Esophagus squamous epithelium (tissue), 5 donors: ENCODE measurements at regions not wholly inside any gene's neighbourhood (a gene's known extent, or its start where the extent isn't known, plus 50 kb on each side); places are given as distances from the start of the nearest gene placed in this dataset.

Source experiments
- DNase-seq: peaks from one replicate; lab custom pipeline; 2025; lab: John Stamatoyannopoulos, UW
- H3K27ac ChIP-seq, 4 donors: fragments of 200-600 bp; sonication (generic); one replicate each; pipeline ENCODE4 v1.5.1; 2016 to 2019; ENCODE audit warnings: mild to moderate bottlenecking in 1 of 4
- H3K27me3 ChIP-seq, 4 donors: fragments of 200-600 bp; sonication (generic); 1 replicate in 3 of 4; 2 replicates in 1 of 4; pipeline versions ENCODE4 v1.5.1 to v1.6.0; 2017 to 2021; ENCODE audit warnings: antibody characterized with exemption in 1 of 4
- H3K36me3 ChIP-seq, 3 donors: fragments of 200-600 bp; sonication (generic); one replicate each; pipeline ENCODE4 v1.5.1; 2016 to 2019
- H3K4me1 ChIP-seq, 3 donors: fragments of 200-600 bp; sonication (generic); one replicate each; pipeline ENCODE4 v1.5.1; 2017 to 2019
- H3K4me3 ChIP-seq, 4 donors: fragments of 200-600 bp; sonication (generic); 1 replicate in 3 of 4; 2 replicates in 1 of 4; pipeline ENCODE4 v1.5.1; 2016 to 2019; ENCODE audit warnings: mild to moderate bottlenecking in 2 of 4, moderate library complexity in 1 of 4
- H3K9me3 ChIP-seq, 3 donors: fragments of 200-600 bp; sonication (generic); one replicate each; pipeline ENCODE4 v1.5.1; 2016 to 2019
- POLR2A ChIP-seq, 4 donors: fragments of 450-650 bp; IDR thresholded peaks; one replicate each; pipeline ENCODE4 v1.6.1; 2017; ENCODE audit warnings: antibody characterized with exemption in 4 of 4, mild to moderate bottlenecking in 4 of 4, moderate library complexity in 3 of 4
- WGBS, 2 donors: methylation state at CpG; one replicate each; pipeline ENCODE4 v1.1.5; 2018; 5-methylcytosine and 5-hydroxymethylcytosine counted together
- intact Hi-C: fragments of 100-400 bp; cut with DNase I; formaldehyde crosslinking; loops from one replicate; pipeline ENCODE4 v1.15.0; 2022
- TF ChIP-seq, protein P1 (sequence below), 6 experiments: fragments of 450-650 bp in 4 of 6; fragments of 200-600 bp in 2 of 6; sonication (generic) in 2 of 6; IDR thresholded peaks; one replicate each; pipeline ENCODE4 v1.5.1; 2016 to 2019; ENCODE audit warnings: antibody characterized with exemption in 6 of 6, mild to moderate bottlenecking in 4 of 6, moderate library complexity in 4 of 6
- donor health status: DM: yes; HTN: yes; CAD: no.

DNA sequence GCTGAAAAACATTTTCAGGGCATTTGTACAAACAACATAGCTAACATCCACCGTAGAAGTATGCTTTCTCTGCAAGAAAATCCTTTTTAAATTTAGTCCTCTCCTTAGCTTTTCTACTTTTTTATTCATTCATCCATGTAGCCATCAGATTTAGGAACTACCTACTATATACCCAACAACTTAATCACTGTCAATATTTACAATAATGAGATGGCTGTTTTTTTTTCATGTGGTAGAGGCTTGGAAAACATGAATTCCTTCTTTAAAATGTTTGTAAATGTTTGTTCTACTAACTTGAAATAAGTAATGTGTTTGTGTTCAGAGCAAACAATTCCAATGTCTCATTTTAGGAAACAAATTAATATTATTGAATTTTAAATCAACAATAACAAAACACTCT is 78.2 kb upstream of the CAV2 start:
- 94 to 100% methylated on average over 1 of the region's 1 CpG for WGBS, 2 donors
- intact Hi-C loops, result no loop called here
- Histone ChIP-seq H3K4me3 (no peak overlapping the region), H3K27me3 (no peaks in the 10 kb centered on the region), H3K27ac (no peak overlapping the region), H3K4me1 (peaks cover 0 to 6% (median 0%) of the 10 kb centered on the region in 3 donors), H3K36me3 (no peaks in the 10 kb centered on the region), H3K9me3 (no peaks in the 10 kb centered on the region)
- TF ChIP-seq, protein P1, sequence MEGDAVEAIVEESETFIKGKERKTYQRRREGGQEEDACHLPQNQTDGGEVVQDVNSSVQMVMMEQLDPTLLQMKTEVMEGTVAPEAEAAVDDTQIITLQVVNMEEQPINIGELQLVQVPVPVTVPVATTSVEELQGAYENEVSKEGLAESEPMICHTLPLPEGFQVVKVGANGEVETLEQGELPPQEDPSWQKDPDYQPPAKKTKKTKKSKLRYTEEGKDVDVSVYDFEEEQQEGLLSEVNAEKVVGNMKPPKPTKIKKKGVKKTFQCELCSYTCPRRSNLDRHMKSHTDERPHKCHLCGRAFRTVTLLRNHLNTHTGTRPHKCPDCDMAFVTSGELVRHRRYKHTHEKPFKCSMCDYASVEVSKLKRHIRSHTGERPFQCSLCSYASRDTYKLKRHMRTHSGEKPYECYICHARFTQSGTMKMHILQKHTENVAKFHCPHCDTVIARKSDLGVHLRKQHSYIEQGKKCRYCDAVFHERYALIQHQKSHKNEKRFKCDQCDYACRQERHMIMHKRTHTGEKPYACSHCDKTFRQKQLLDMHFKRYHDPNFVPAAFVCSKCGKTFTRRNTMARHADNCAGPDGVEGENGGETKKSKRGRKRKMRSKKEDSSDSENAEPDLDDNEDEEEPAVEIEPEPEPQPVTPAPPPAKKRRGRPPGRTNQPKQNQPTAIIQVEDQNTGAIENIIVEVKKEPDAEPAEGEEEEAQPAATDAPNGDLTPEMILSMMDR (IDR thresholded peaks at IDR 0.05), result no peak
- TF ChIP-seq POLR2A (IDR thresholded peaks at IDR 0.05), result no peak
- no peak for DNase-seq

DNA sequence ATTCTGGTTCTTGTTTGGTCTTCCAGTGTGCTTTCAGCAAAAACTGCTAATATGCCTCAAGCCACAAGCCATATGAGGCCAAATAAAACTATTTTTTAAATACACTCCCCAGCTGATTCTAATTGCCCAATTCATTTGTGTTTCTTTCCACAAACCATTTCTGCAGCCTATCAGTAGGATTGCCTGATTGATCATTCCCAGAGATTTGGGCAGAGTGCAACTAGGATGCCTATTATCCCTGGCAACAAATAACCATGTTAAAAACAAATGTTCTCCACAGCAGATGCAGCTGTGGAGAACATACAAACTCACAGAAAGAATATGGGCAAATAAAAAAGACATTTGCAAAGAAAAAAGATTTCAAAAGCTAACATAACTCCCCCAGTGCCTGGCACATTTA is 76.9 kb upstream of the CAV2 start:
- H3K9me3 ChIP-seq, result no peaks in the 10 kb centered on the region
- H3K4me3 ChIP-seq, result no peak overlapping the region
- TF ChIP-seq, protein P1 (IDR thresholded peaks at IDR 0.05), result no peak
- TF ChIP-seq POLR2A (IDR thresholded peaks at IDR 0.05), result no peak
- H3K27ac ChIP-seq, result no peak overlapping the region
- intact Hi-C loops, result no loop called here
- no peaks in the 10 kb centered on the region for H3K36me3 ChIP-seq
- H3K27me3 ChIP-seq, result no peaks in the 10 kb centered on the region
- no peak for DNase-seq
- peaks cover 0 to 8% (median 0%) of the 10 kb centered on the region in 3 donors for H3K4me1 ChIP-seq

DNA sequence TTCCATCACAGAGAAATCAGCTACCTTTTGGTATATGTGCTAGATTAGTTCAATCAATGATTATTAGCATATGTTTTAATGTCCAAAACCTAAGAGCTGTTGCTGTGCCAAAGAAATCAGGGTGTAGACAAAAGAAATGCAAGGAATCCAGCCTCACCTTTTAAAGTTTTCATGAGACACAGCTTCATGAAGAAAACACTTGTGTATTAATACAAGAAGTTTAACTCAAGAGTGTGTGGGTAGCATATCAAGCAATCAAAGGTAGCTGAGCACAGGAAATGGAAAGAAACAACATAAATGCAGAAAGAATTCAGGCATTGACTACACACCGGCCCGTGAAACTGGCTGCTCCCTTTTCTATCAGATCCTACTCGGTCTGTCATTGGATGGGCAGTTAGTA is 76.0 kb upstream of the CAV2 start:
- peaks cover 0 to 5% (median 0%) of the 10 kb centered on the region in 3 donors for H3K4me1 ChIP-seq
- no peak overlapping the region for H3K4me3 ChIP-seq
- no peaks in the 10 kb centered on the region for H3K27me3 ChIP-seq
- intact Hi-C loops, result no loop called here
- H3K36me3 ChIP-seq, result no peaks in the 10 kb centered on the region
- H3K27ac ChIP-seq, result no peak overlapping the region
- TF ChIP-seq POLR2A (IDR thresholded peaks at IDR 0.05), result no peak
- TF ChIP-seq, protein P1 (IDR thresholded peaks at IDR 0.05), result no peak
- no peak for DNase-seq
- no peaks in the 10 kb centered on the region for H3K9me3 ChIP-seq
- WGBS, 2 donors, result 63 to 78% methylated on average over 3 of the region's 3 CpGs

DNA sequence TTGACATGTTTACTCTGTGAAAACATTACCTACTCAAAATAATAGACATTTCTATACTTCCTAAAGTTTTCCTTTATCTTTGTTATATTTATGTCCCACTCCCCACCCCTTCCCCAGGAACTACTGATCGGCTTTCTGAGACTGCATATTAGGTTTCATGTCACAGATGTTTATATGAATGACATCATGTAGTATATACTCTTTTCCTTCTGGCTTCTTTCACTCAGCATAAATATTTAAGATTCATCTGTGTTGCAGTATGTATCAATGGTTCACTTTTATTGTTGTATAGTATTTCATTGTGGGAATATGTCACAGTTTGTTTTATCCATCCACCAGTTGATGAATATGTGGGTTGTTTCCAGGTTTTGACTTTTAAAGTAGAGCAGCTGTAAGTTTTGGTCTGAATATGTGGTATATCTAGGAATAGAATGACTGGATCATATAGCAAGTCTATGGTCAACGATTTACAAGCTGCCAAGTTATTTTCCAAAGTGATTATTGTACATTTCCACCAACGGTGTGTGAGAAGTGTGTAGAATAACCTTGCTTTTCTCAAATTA is 73.8 kb upstream of the CAV2 start:
- H3K27ac ChIP-seq, result no peak overlapping the region
- DNase-seq, result no peak
- H3K4me3 ChIP-seq, result no peak overlapping the region
- H3K4me1 ChIP-seq, result peaks cover 0 to 5% (median 0%) of the 10 kb centered on the region in 3 donors
- no peaks in the 10 kb centered on the region for H3K9me3 ChIP-seq
- H3K27me3 ChIP-seq, result no peaks in the 10 kb centered on the region
- WGBS, 2 donors, result 88 to 89% methylated on average over 3 of the region's 3 CpGs
- no peaks in the 10 kb centered on the region for H3K36me3 ChIP-seq
- intact Hi-C loops, result no loop called here
- no peak for TF ChIP-seq POLR2A (IDR thresholded peaks at IDR 0.05)
- TF ChIP-seq, protein P1 (IDR thresholded peaks at IDR 0.05), result no peak

DNA sequence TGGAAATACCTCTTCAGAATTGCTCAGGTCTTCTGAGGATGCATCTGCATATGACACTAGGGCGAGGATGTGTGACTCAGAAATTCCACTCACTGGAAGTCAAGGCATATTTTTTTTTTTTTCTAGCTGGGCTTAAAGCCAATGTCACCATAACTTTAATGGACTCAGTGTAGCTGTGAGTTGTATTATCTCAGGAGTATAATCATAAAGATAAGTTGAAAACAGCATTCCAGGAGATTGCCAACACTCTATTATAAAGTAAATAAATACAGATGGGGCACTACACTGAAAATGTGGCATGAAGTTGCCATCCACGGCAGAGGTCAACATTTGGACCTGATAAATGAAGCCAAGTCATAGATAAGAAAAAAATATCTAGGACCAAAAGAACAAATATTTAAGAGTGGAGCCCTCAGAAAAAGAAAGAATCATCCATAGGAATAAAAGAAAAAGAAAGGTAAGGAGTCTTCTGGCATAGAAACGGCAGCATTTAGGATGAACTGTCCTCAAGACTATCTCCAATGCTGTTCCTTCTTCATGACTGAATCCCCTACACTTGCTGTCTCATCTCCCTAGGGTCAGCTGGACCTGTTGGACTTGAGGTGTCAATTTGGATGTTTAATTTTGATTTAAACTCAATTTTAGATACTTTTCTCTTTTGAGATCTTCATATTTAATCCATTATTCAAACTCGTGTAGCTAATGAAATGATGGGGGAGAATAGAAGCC is 72.9 kb upstream of the CAV2 start:
- H3K27ac ChIP-seq, result no peak overlapping the region
- no peak for DNase-seq
- 56 to 58% methylated on average over 4 of the region's 4 CpGs for WGBS, 2 donors
- no peaks in the 10 kb centered on the region for H3K27me3 ChIP-seq
- no peaks in the 10 kb centered on the region for H3K9me3 ChIP-seq
- H3K36me3 ChIP-seq, result no peaks in the 10 kb centered on the region
- TF ChIP-seq, protein P1 (IDR thresholded peaks at IDR 0.05), result no peak
- no peak for TF ChIP-seq POLR2A (IDR thresholded peaks at IDR 0.05)
- intact Hi-C loops, result no loop called here
- peaks cover 0 to 5% (median 0%) of the 10 kb centered on the region in 3 donors for H3K4me1 ChIP-seq
- H3K4me3 ChIP-seq, result no peak overlapping the region
